ENCODE measurements at regions not wholly inside any gene's neighbourhood (a gene's known extent, or its start where the extent isn't known, plus 50 kb on each side); places are given as distances from the start of the nearest gene placed in this dataset.

DNA sequence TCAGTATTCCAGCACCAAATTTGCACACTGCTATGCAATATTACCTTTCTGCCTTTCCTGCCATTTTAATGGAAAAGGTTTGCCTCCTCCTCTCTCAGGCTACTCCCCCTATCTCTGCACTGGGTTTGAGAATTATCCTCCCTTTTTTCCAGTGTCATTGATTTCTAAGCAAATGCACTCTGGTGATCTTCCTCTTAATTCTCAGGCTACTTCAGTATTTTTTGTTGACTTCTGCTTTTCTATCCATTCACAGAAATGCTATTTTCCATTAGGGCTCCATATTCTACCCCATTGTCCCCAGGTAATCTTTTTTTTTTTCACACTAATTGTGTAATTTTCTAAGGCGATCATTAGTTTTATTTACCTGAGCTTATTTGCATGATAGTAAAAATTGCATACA, 144.0 kb downstream of the GJA1 start:
- TF ChIP-seq, protein P1, sequence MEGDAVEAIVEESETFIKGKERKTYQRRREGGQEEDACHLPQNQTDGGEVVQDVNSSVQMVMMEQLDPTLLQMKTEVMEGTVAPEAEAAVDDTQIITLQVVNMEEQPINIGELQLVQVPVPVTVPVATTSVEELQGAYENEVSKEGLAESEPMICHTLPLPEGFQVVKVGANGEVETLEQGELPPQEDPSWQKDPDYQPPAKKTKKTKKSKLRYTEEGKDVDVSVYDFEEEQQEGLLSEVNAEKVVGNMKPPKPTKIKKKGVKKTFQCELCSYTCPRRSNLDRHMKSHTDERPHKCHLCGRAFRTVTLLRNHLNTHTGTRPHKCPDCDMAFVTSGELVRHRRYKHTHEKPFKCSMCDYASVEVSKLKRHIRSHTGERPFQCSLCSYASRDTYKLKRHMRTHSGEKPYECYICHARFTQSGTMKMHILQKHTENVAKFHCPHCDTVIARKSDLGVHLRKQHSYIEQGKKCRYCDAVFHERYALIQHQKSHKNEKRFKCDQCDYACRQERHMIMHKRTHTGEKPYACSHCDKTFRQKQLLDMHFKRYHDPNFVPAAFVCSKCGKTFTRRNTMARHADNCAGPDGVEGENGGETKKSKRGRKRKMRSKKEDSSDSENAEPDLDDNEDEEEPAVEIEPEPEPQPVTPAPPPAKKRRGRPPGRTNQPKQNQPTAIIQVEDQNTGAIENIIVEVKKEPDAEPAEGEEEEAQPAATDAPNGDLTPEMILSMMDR (IDR thresholded peaks at IDR 0.05) = no peak
- no peak for TF ChIP-seq POLR2A (IDR thresholded peaks at IDR 0.05)

Data from thyroid gland (tissue), 4 donors.